RWPE2 (cell line): ENCODE measurements at regions not wholly inside any gene's neighbourhood (a gene's known extent, or its start where the extent isn't known, plus 50 kb on each side); places are given as distances from the start of the nearest gene placed in this dataset.
"Not testable (repeated sequence)": the region's sequence is repeated elsewhere in the genome, so short reads cannot be mapped to it uniquely, and the experiment has no call there.

ENCODE experiments used
- ATAC-seq: fragments of 200-7000 bp; cut with Tn5 transposase; 3 replicates; pipeline ENCODE4 v1.9.1; 2021; ENCODE audit warnings: low read depth
- DNase-seq: peaks from one replicate; pipeline ENCODE4 v3.0.0-alpha.2; 2020; ENCODE audit warnings: low spot score
- H3K27ac ChIP-seq: fragments of 450-650 bp; 2 replicates; pipeline ENCODE4 v1.5.1; 2017; ENCODE audit warnings: mild to moderate bottlenecking; ENCODE audit not compliant: poor library complexity, severe bottlenecking
- H3K27me3 ChIP-seq: fragments of 250-450 bp; sonication (Bioruptor Pico); 2 replicates; pipeline ENCODE4 v1.5.1; 2021; ENCODE audit warnings: mild to moderate bottlenecking, moderate library complexity; ENCODE audit not compliant: insufficient read depth, poor library complexity, severe bottlenecking
- H3K36me3 ChIP-seq: fragments of 250-450 bp; sonication (Bioruptor Pico); 2 replicates; pipeline ENCODE4 v1.5.1; 2020; ENCODE audit warnings: low read depth, mild to moderate bottlenecking, moderate library complexity
- H3K4me1 ChIP-seq: fragments of 250-450 bp; sonication (Bioruptor Pico); 2 replicates; pipeline ENCODE4 v1.5.1; 2021; ENCODE audit warnings: mild to moderate bottlenecking, moderate library complexity; ENCODE audit not compliant: insufficient read depth, poor library complexity, severe bottlenecking
- H3K4me3 ChIP-seq: fragments of 250-450 bp; sonication (Bioruptor Pico); 2 replicates; pipeline ENCODE4 v1.5.1; 2021; ENCODE audit warnings: mild to moderate bottlenecking, moderate library complexity; ENCODE audit not compliant: severe bottlenecking
- H3K9me3 ChIP-seq: fragments of 250-450 bp; sonication (Bioruptor Pico); 2 replicates; pipeline ENCODE4 v1.5.1; 2021; ENCODE audit warnings: mild to moderate bottlenecking, moderate library complexity; ENCODE audit not compliant: severe bottlenecking
- CTCF ChIP-seq: fragments of 450-650 bp; IDR thresholded peaks from one replicate; pipeline ENCODE4 v1.5.1; 2017; ENCODE audit warnings: mild to moderate bottlenecking, moderate library complexity; ENCODE audit not compliant: poor library complexity, severe bottlenecking

DNA sequence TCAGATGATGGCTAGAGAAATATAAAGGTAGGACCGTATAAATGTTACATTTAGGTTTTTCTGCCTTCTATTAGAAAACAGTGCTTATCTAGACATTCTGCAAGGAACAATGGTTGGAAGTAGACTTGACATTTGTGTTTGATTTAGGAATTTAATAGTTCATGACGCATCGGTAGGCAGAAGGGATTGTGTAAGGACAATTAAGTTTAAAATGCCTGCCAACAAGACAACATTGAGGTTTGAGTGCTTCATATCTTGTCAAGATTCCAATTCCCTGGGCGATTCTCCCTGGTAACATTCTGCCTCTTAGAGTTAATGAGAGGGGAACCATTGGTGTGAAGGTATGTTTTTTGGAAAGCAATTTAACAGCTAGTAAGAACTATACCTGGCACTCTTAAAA, 186.8 kb upstream of the RBM19 start:
- no peaks in the 10 kb centered on the region for H3K27me3 ChIP-seq
- DNase-seq (no peak), ATAC-seq (no peak)
- no peak overlapping the region for H3K4me3 ChIP-seq
- H3K4me1 ChIP-seq, result no peaks in the 10 kb centered on the region
- no peaks in the 10 kb centered on the region for H3K36me3 ChIP-seq
- TF ChIP-seq CTCF, result no peak
- no peaks in the 10 kb centered on the region for H3K9me3 ChIP-seq
- H3K27ac ChIP-seq, result no peak overlapping the region

GRCh38 chr12:114152066-114152465, 185.9 kb upstream of the RBM19 start:
- TF ChIP-seq CTCF, result no peak
- no peak for ATAC-seq
- no peak for DNase-seq
- H3K36me3 ChIP-seq, result no peaks in the 10 kb centered on the region
- no peaks in the 10 kb centered on the region for H3K27me3 ChIP-seq
- no peaks in the 10 kb centered on the region for H3K9me3 ChIP-seq
- no peak overlapping the region for H3K27ac ChIP-seq
- H3K4me1 ChIP-seq, result no peaks in the 10 kb centered on the region
- no peak overlapping the region for H3K4me3 ChIP-seq

DNA sequence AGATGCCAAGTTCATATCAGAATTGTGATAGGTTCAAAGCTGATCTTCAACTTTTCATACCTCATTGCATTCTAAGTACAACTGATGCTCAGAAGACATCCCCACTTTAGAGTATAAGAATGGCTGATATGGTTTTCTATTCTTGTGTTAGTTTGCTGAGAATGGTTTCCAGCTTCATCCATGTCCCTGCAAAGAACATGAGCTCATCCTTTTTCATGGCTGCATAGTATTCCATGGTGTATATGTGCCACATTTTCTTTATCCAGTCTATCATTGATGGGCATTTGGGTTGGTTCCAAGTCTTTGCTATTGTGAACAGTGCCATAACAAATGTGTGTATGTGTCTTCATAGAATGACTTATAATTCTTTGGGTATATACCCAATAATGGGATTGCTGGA, 184.5 kb upstream of the RBM19 start:
- not testable (repeated sequence) for H3K27me3 ChIP-seq, H3K9me3 ChIP-seq, ATAC-seq, H3K4me3 ChIP-seq, H3K36me3 ChIP-seq, DNase-seq, H3K27ac ChIP-seq, H3K4me1 ChIP-seq

DNA sequence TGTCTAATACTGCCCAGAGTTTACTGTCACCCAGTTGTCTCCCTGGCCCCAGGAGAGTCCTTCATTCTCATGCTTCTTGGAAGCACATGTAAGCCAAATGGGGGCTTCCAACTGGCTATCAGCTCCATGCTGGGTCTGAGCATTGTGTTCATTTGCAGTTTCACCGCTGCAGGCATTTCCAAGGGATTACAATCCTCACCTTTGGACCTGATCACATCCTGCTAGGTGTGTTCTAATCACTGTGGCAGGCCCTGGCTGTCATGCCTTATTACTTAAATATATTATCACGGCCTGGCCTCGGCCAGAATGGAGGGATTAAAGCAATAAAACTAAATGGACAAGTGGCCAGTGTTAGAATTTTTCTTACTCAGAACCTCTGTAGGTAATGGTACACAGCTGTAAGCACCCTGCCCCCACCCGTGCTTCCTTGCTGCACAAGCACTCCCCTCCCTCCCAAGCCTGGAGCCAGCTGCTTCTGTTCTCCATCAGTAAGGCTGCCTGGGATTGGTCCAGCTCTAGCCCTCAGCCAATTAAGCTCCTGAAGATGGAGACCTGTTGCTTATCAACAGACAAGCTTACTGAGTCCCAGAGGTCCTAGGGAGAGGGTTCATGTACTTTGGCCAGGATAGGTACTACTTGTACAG, 175.9 kb upstream of the RBM19 start:
- ATAC-seq (no peak), DNase-seq (no peak)
- Histone ChIP-seq H3K9me3 (no peaks in the 10 kb centered on the region), H3K36me3 (no peaks in the 10 kb centered on the region), H3K4me3 (no peak overlapping the region), H3K27ac (no peak overlapping the region), H3K27me3 (no peaks in the 10 kb centered on the region), H3K4me1 (no peaks in the 10 kb centered on the region)
- TF ChIP-seq CTCF, result no peak

DNA sequence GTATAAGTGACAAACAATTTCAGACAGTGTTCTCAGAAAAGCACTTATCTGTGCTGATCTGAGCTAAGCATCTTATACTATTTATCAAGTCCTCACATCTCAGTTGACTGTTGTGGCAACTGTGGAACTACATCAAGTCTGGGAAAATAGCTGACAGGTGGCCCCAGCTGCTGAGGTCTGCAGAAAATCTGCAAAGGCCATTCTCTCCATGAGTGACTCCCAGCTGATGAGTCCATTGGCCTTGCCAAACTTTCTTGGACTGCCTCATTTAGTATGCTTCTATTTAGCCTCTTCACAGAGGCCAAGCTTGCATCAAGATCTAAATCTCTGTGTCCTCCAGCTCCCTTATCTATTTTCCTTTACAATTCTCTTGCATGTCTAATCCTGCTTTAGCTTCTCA, 174.5 kb upstream of the RBM19 start:
- Histone ChIP-seq H3K27ac (no peak overlapping the region), H3K4me1 (no peaks in the 10 kb centered on the region), H3K4me3 (no peak overlapping the region), H3K27me3 (peaks cover 4% of the 10 kb centered on the region), H3K36me3 (no peaks in the 10 kb centered on the region), H3K9me3 (no peaks in the 10 kb centered on the region)
- DNase-seq (no peak), ATAC-seq (no peak)
- TF ChIP-seq CTCF, result no peak
